ENCODE measurements at regions not wholly inside any gene's neighbourhood (a gene's known extent, or its start where the extent isn't known, plus 50 kb on each side); places are given as distances from the start of the nearest gene placed in this dataset.

DNA sequence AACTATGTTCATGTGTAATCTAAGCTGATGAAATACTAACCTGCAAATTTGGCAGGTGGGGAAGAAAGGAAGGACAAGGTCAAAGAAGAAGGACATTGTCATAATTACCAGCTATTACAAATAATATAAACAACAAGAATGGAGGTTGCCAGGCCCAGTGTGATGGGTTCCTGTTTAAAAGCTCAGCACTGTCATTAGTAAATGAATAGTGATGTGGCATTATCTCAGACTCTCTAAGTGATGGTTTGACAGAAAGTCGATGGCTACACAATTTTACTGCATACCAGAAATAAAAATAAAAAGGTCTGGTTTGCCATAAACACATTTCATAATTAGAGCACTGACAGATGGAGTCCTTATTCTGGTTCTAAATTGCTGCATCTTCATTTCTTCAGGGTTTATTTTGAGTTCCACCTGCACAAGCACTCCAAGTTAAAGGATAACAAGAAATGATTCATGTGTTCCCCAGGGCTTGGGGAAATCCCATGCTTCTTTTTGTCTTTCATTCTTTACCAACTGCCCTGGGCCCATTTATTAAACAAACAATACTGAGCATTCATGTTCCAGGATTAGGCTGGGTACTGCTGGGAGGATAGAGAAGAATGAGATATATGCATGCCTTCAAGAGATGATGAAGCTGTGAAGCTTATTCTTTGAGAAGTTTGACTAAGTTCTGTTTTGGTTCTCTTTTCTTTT lies 367.8 kb upstream of the RASGEF1B start:
- Histone ChIP-seq H3K4me3 (no peak overlapping the region), H3K36me3 (ENCODE audit: low read depth, missing control alignments) (no peaks in the 10 kb centered on the region), H3K27me3 (no peaks in the 10 kb centered on the region), H3K4me1 (no peaks in the 10 kb centered on the region), H3K9me3 (no peaks in the 10 kb centered on the region), H3K27ac (no peak overlapping the region)
- no peak for DNase-seq
- 83 to 87% methylated on average over 1 of the region's 1 CpG for WGBS, 2 donors
- intact Hi-C loops (cut with DNase I; ENCODE audit: low total_unique reads) = loop anchor here (5.0 kb wide), 1 partner anchor 372 kb away; no protein-coding TSS in a partner anchor
- TF ChIP-seq, protein P1, sequence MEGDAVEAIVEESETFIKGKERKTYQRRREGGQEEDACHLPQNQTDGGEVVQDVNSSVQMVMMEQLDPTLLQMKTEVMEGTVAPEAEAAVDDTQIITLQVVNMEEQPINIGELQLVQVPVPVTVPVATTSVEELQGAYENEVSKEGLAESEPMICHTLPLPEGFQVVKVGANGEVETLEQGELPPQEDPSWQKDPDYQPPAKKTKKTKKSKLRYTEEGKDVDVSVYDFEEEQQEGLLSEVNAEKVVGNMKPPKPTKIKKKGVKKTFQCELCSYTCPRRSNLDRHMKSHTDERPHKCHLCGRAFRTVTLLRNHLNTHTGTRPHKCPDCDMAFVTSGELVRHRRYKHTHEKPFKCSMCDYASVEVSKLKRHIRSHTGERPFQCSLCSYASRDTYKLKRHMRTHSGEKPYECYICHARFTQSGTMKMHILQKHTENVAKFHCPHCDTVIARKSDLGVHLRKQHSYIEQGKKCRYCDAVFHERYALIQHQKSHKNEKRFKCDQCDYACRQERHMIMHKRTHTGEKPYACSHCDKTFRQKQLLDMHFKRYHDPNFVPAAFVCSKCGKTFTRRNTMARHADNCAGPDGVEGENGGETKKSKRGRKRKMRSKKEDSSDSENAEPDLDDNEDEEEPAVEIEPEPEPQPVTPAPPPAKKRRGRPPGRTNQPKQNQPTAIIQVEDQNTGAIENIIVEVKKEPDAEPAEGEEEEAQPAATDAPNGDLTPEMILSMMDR (IDR thresholded peaks at IDR 0.05) = no peak
- TF ChIP-seq POLR2A (IDR thresholded peaks at IDR 0.05) = no peak

DNA sequence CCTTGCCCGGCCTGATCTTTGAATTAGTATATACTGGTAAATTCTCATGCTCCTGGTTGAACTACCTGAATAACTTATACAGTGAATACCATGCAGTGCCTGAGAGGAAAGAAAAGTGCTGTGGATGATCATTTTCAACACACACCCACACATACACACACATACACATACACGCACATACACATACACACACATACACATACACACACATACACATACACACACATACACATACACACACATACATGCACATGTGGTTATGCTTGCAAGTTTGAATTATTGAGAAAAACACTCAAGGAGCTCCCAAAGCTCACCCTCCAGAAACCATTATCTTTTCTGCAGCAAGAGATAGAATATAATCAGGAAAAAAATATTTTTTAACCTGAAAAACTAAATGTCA lies 366.9 kb upstream of the RASGEF1B start:
- Histone ChIP-seq H3K4me1 (no peaks in the 10 kb centered on the region), H3K27me3 (no peaks in the 10 kb centered on the region), H3K36me3 (ENCODE audit: low read depth, missing control alignments) (no peaks in the 10 kb centered on the region), H3K9me3 (no peaks in the 10 kb centered on the region), H3K27ac (no peak overlapping the region), H3K4me3 (no peak overlapping the region)
- 95 to 100% methylated on average over 2 of the region's 2 CpGs for WGBS, 2 donors
- DNase-seq = no peak
- TF ChIP-seq, protein P1 (IDR thresholded peaks at IDR 0.05) = no peak
- no peak for TF ChIP-seq POLR2A (IDR thresholded peaks at IDR 0.05)
- intact Hi-C loops (cut with DNase I; ENCODE audit: low total_unique reads) = no loop called here

DNA sequence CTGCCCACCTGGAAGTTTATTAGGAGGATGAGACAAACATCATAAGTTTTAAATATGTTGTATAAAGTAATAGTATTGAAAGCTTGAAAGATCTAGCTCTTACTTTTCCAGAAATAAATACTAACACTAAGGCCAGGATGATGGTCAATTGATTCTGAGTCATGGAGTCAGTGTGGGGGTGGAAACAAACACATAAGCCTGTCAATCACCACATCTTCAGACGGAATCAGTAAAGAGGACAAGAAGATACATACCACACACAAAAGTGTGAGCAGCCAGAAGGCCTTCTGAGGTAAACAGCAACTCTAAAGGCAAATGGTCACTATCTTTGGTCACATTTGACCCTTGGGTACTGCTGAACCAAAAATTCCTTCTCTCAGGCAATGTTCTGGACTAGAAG lies 365.0 kb upstream of the RASGEF1B start:
- H3K36me3 ChIP-seq (ENCODE audit: low read depth, missing control alignments) = no peaks in the 10 kb centered on the region
- no peak overlapping the region for H3K4me3 ChIP-seq
- H3K27ac ChIP-seq = no peak overlapping the region
- no peaks in the 10 kb centered on the region for H3K27me3 ChIP-seq
- intact Hi-C loops (cut with DNase I; ENCODE audit: low total_unique reads) = no loop called here
- 65 to 84% methylated on average over 1 of the region's 1 CpG for WGBS, 2 donors
- no peaks in the 10 kb centered on the region for H3K4me1 ChIP-seq
- TF ChIP-seq, protein P1 (IDR thresholded peaks at IDR 0.05) = no peak
- TF ChIP-seq POLR2A (IDR thresholded peaks at IDR 0.05) = no peak
- DNase-seq = no peak
- H3K9me3 ChIP-seq = no peaks in the 10 kb centered on the region

DNA sequence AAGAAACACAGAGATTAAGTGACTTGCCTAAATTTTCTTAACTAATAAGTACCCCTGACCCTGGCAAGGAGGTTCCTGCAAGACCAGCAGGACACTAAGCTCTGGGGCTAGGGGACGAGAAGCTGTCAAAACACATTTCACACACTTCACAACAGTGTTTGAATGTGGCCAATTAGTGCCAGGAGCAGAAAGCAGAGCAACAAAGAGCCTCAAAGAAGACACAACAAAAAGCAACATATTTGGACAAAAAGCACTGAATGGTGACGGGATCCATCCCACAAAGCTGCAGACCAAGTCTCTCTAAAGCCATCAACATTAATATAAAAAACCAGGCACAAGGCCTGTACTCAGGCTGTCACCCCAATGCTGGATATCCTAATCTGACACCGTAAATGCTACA lies 361.9 kb upstream of the RASGEF1B start:
- WGBS, 2 donors = 91 to 100% methylated on average over 3 of the region's 3 CpGs
- no peaks in the 10 kb centered on the region for H3K9me3 ChIP-seq
- DNase-seq = no peak
- intact Hi-C loops (cut with DNase I; ENCODE audit: low total_unique reads) = no loop called here
- no peaks in the 10 kb centered on the region for H3K4me1 ChIP-seq
- H3K36me3 ChIP-seq (ENCODE audit: low read depth, missing control alignments) = no peaks in the 10 kb centered on the region
- TF ChIP-seq, protein P1 (IDR thresholded peaks at IDR 0.05) = no peak
- TF ChIP-seq POLR2A (IDR thresholded peaks at IDR 0.05) = no peak
- no peak overlapping the region for H3K4me3 ChIP-seq
- H3K27ac ChIP-seq = no peak overlapping the region
- H3K27me3 ChIP-seq = no peaks in the 10 kb centered on the region

GRCh38 chr4:81828991-81829390 lies 357.3 kb upstream of the RASGEF1B start:
- WGBS, 2 donors = 55 to 70% methylated on average over 1 of the region's 1 CpG
- H3K36me3 ChIP-seq (ENCODE audit: low read depth, missing control alignments) = no peaks in the 10 kb centered on the region
- H3K4me1 ChIP-seq = no peaks in the 10 kb centered on the region
- peak; percentile 71 for DNase-seq
- H3K4me3 ChIP-seq = no peak overlapping the region
- H3K27me3 ChIP-seq = no peaks in the 10 kb centered on the region
- no peak for TF ChIP-seq POLR2A (IDR thresholded peaks at IDR 0.05)
- TF ChIP-seq, protein P1 (IDR thresholded peaks at IDR 0.05) = no peak
- H3K27ac ChIP-seq = no peak overlapping the region
- H3K9me3 ChIP-seq = no peaks in the 10 kb centered on the region
- intact Hi-C loops (cut with DNase I; ENCODE audit: low total_unique reads) = no loop called here
